ENCODE measurements at regions not wholly inside any gene's neighbourhood (a gene's known extent, or its start where the extent isn't known, plus 50 kb on each side); places are given as distances from the start of the nearest gene placed in this dataset.

DNA sequence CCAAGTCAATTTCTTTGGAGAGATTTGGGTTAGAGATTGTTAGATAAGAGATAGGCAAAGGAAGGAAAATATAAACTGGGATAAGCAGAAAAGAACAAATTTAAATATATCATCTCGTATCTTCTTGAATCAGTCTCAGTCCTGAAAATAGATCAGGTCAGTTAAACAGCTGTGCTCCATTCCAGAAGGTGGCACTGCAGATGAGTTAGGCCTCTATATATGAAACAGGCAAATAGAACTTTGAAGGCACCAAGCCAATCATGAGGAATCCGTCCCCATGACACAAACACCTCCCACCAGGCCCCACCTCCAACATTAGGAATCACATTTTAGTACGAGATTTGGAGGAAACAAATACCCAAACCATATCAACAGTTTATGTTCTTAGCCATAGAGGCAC, 605.5 kb upstream of the USP15 start:
- 74 to 80% methylated on average over 3 of the region's 3 CpGs for WGBS, 2 experiments
- H3K9me3 ChIP-seq (ENCODE audit: control insufficient read depth, low read length), result no peaks in the 10 kb centered on the region
- no peaks in the 10 kb centered on the region for H3K36me3 ChIP-seq (ENCODE audit: control insufficient read depth, insufficient read depth, low read length)
- no peaks in the 10 kb centered on the region for H3K27me3 ChIP-seq (ENCODE audit: control insufficient read depth, insufficient read depth, low read length, poor library complexity, severe bottlenecking)
- H3K4me3 ChIP-seq (ENCODE audit: insufficient read depth, low read depth, low read length), result no peak overlapping the region
- no peak overlapping the region for H3K27ac ChIP-seq (ENCODE audit: insufficient read depth, low read depth, low read length, poor library complexity, severe bottlenecking)
- no peaks in the 10 kb centered on the region for H3K4me1 ChIP-seq (ENCODE audit: control insufficient read depth, insufficient read depth, low read length)

- Histone ChIP-seq H3K4me3 (ENCODE audit: insufficient read depth, low read depth, low read length) (no peak overlapping the region), H3K4me1 (ENCODE audit: control insufficient read depth, insufficient read depth, low read length) (no peaks in the 10 kb centered on the region), H3K27ac (ENCODE audit: insufficient read depth, low read depth, low read length, poor library complexity, severe bottlenecking) (no peak overlapping the region), H3K27me3 (ENCODE audit: control insufficient read depth, insufficient read depth, low read length, poor library complexity, severe bottlenecking) (no peaks in the 10 kb centered on the region), H3K9me3 (ENCODE audit: control insufficient read depth, low read length) (no peaks in the 10 kb centered on the region), H3K36me3 (ENCODE audit: control insufficient read depth, insufficient read depth, low read length) (no peaks in the 10 kb centered on the region)
- 71 to 85% methylated on average over 1 of the region's 1 CpG for WGBS, 2 experiments
Measured at GRCh38 chr12:61655241-61655640, 605.0 kb upstream of the USP15 start.

GRCh38 chr12:61667676-61668075, 592.5 kb upstream of the USP15 start:
- Histone ChIP-seq H3K4me3 (ENCODE audit: insufficient read depth, low read depth, low read length) (no peak overlapping the region), H3K36me3 (ENCODE audit: control insufficient read depth, insufficient read depth, low read length) (peaks cover 3% of the 10 kb centered on the region), H3K27me3 (ENCODE audit: control insufficient read depth, insufficient read depth, low read length, poor library complexity, severe bottlenecking) (no peaks in the 10 kb centered on the region), H3K4me1 (ENCODE audit: control insufficient read depth, insufficient read depth, low read length) (no peaks in the 10 kb centered on the region), H3K27ac (ENCODE audit: insufficient read depth, low read depth, low read length, poor library complexity, severe bottlenecking) (no peak overlapping the region), H3K9me3 (ENCODE audit: control insufficient read depth, low read length) (no peaks in the 10 kb centered on the region)
- WGBS, 2 experiments, result 69% methylated on average over 1 of the region's 1 CpG

DNA sequence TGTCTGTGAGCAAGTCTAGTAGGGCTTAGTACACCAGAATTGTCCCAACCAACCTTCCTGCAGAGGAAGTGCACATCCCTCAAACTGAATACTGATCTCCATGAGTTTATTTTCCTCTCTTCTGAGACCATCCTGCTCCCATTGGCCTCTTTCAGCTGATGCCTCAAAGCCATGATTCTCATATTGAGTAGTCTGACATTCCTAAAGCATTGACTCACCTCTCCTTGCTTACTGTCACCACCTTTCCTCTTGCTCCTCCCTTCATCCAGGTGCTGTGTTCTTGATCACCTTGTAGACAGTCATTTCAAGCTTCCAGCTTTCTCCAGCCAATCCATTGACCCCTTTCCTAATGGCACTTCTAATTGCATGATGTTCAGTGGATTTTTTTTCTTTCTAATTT, 583.7 kb upstream of the USP15 start:
- H3K27ac ChIP-seq (ENCODE audit: insufficient read depth, low read depth, low read length, poor library complexity, severe bottlenecking), result no peak overlapping the region
- H3K4me3 ChIP-seq (ENCODE audit: insufficient read depth, low read depth, low read length), result no peak overlapping the region
- no peaks in the 10 kb centered on the region for H3K36me3 ChIP-seq (ENCODE audit: control insufficient read depth, insufficient read depth, low read length)
- no peaks in the 10 kb centered on the region for H3K4me1 ChIP-seq (ENCODE audit: control insufficient read depth, insufficient read depth, low read length)
- H3K9me3 ChIP-seq (ENCODE audit: control insufficient read depth, low read length), result no peaks in the 10 kb centered on the region
- no peaks in the 10 kb centered on the region for H3K27me3 ChIP-seq (ENCODE audit: control insufficient read depth, insufficient read depth, low read length, poor library complexity, severe bottlenecking)

GRCh38 chr12:61687407-61687806, 572.8 kb upstream of the USP15 start:
- WGBS, 2 experiments, result 93% methylated on average over 4 to 5 of the region's 5 CpGs
- H3K4me3 ChIP-seq (ENCODE audit: insufficient read depth, low read depth, low read length), result no peak overlapping the region
- no peaks in the 10 kb centered on the region for H3K4me1 ChIP-seq (ENCODE audit: control insufficient read depth, insufficient read depth, low read length)
- no peaks in the 10 kb centered on the region for H3K27me3 ChIP-seq (ENCODE audit: control insufficient read depth, insufficient read depth, low read length, poor library complexity, severe bottlenecking)
- no peak overlapping the region for H3K27ac ChIP-seq (ENCODE audit: insufficient read depth, low read depth, low read length, poor library complexity, severe bottlenecking)
- H3K9me3 ChIP-seq (ENCODE audit: control insufficient read depth, low read length), result no peaks in the 10 kb centered on the region
- H3K36me3 ChIP-seq (ENCODE audit: control insufficient read depth, insufficient read depth, low read length), result no peaks in the 10 kb centered on the region

GRCh38 chr12:61694214-61694613, 566.0 kb upstream of the USP15 start:
- no peaks in the 10 kb centered on the region for H3K27me3 ChIP-seq (ENCODE audit: control insufficient read depth, insufficient read depth, low read length, poor library complexity, severe bottlenecking)
- no peaks in the 10 kb centered on the region for H3K36me3 ChIP-seq (ENCODE audit: control insufficient read depth, insufficient read depth, low read length)
- 82% methylated on average over 1 of the region's 1 CpG; no CpG with 5 or more reads in 1 of the 2 experiments for WGBS, 2 experiments
- peaks cover 7% of the 10 kb centered on the region for H3K9me3 ChIP-seq (ENCODE audit: control insufficient read depth, low read length)
- H3K4me1 ChIP-seq (ENCODE audit: control insufficient read depth, insufficient read depth, low read length), result no peaks in the 10 kb centered on the region
- no peak overlapping the region for H3K4me3 ChIP-seq (ENCODE audit: insufficient read depth, low read depth, low read length)
- no peak overlapping the region for H3K27ac ChIP-seq (ENCODE audit: insufficient read depth, low read depth, low read length, poor library complexity, severe bottlenecking)

DNA sequence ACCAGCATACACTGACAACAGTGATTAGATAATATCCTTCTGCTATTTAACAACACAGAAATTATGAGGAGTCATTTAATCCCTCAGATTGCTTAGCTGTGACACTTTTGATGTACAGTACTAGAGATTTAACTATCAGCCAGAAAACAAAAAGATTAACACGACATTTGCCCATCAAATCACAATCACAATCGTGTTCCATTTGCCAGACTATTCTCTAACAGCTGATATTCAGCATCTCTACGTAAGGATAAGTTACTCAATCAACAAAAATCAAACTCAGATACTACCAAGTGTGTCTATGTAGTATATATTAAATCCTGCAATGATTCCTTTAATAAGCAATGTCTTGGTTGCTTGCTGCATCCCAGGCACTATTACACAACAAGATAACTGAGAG, 558.7 kb upstream of the USP15 start:
- H3K4me3 ChIP-seq (ENCODE audit: insufficient read depth, low read depth, low read length), result no peak overlapping the region
- no peaks in the 10 kb centered on the region for H3K4me1 ChIP-seq (ENCODE audit: control insufficient read depth, insufficient read depth, low read length)
- H3K36me3 ChIP-seq (ENCODE audit: control insufficient read depth, insufficient read depth, low read length), result no peaks in the 10 kb centered on the region
- H3K27me3 ChIP-seq (ENCODE audit: control insufficient read depth, insufficient read depth, low read length, poor library complexity, severe bottlenecking), result no peaks in the 10 kb centered on the region
- no peaks in the 10 kb centered on the region for H3K9me3 ChIP-seq (ENCODE audit: control insufficient read depth, low read length)
- 75 to 90% methylated on average over 3 of the region's 3 CpGs for WGBS, 2 experiments
- H3K27ac ChIP-seq (ENCODE audit: insufficient read depth, low read depth, low read length, poor library complexity, severe bottlenecking), result no peak overlapping the region

DNA sequence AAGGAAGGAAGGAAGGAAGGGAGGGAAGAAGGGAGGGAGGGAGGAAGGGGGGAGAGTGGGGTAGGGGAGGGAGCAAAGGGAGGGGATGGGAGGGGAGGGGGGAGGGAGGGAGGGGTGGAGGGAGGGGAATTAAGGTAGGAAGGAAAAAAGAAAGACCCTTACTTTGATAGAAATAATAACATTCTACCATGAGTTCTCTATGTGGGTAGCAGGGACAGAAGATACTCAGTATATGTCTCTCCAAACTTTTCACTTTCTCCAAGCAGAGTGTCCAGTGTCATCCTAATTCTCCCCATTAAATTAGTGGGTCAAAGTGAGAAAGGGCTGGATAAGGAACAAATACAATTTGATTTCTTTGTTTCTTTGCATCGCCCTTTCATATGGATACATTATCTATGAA, 553.4 kb upstream of the USP15 start:
- no peak overlapping the region for H3K4me3 ChIP-seq (ENCODE audit: insufficient read depth, low read depth, low read length)
- H3K9me3 ChIP-seq (ENCODE audit: control insufficient read depth, low read length), result no peaks in the 10 kb centered on the region
- H3K27me3 ChIP-seq (ENCODE audit: control insufficient read depth, insufficient read depth, low read length, poor library complexity, severe bottlenecking), result no peaks in the 10 kb centered on the region
- no peaks in the 10 kb centered on the region for H3K36me3 ChIP-seq (ENCODE audit: control insufficient read depth, insufficient read depth, low read length)
- no peak overlapping the region for H3K27ac ChIP-seq (ENCODE audit: insufficient read depth, low read depth, low read length, poor library complexity, severe bottlenecking)
- no peaks in the 10 kb centered on the region for H3K4me1 ChIP-seq (ENCODE audit: control insufficient read depth, insufficient read depth, low read length)
- 100% methylated on average over 1 of the region's 1 CpG; no CpG with 5 or more reads in 1 of the 2 experiments for WGBS, 2 experiments

- WGBS, 2 experiments, result 91% methylated on average over 5 of the region's 5 CpGs
- H3K27ac ChIP-seq (ENCODE audit: insufficient read depth, low read depth, low read length, poor library complexity, severe bottlenecking), result no peak overlapping the region
- H3K4me1 ChIP-seq (ENCODE audit: control insufficient read depth, insufficient read depth, low read length), result no peaks in the 10 kb centered on the region
- H3K4me3 ChIP-seq (ENCODE audit: insufficient read depth, low read depth, low read length), result no peak overlapping the region
- no peaks in the 10 kb centered on the region for H3K27me3 ChIP-seq (ENCODE audit: control insufficient read depth, insufficient read depth, low read length, poor library complexity, severe bottlenecking)
- no peaks in the 10 kb centered on the region for H3K36me3 ChIP-seq (ENCODE audit: control insufficient read depth, insufficient read depth, low read length)
- no peaks in the 10 kb centered on the region for H3K9me3 ChIP-seq (ENCODE audit: control insufficient read depth, low read length)
Measured at GRCh38 chr12:61713121-61713520, 547.1 kb upstream of the USP15 start.

- no peak overlapping the region for H3K27ac ChIP-seq (ENCODE audit: insufficient read depth, low read depth, low read length, poor library complexity, severe bottlenecking)
- no peak overlapping the region for H3K4me3 ChIP-seq (ENCODE audit: insufficient read depth, low read depth, low read length)
- WGBS, 2 experiments, result 91 to 93% methylated on average over 4 of the region's 4 CpGs
- no peaks in the 10 kb centered on the region for H3K4me1 ChIP-seq (ENCODE audit: control insufficient read depth, insufficient read depth, low read length)
- H3K27me3 ChIP-seq (ENCODE audit: control insufficient read depth, insufficient read depth, low read length, poor library complexity, severe bottlenecking), result no peaks in the 10 kb centered on the region
- no peaks in the 10 kb centered on the region for H3K9me3 ChIP-seq (ENCODE audit: control insufficient read depth, low read length)
- H3K36me3 ChIP-seq (ENCODE audit: control insufficient read depth, insufficient read depth, low read length), result no peaks in the 10 kb centered on the region
Measured at GRCh38 chr12:61717986-61718385, 542.2 kb upstream of the USP15 start.

GRCh38 chr12:61739925-61740324, 520.3 kb upstream of the USP15 start:
- H3K9me3 ChIP-seq (ENCODE audit: control insufficient read depth, low read length), result no peaks in the 10 kb centered on the region
- H3K4me3 ChIP-seq (ENCODE audit: insufficient read depth, low read depth, low read length), result no peak overlapping the region
- H3K4me1 ChIP-seq (ENCODE audit: control insufficient read depth, insufficient read depth, low read length), result no peaks in the 10 kb centered on the region
- no peaks in the 10 kb centered on the region for H3K27me3 ChIP-seq (ENCODE audit: control insufficient read depth, insufficient read depth, low read length, poor library complexity, severe bottlenecking)
- H3K36me3 ChIP-seq (ENCODE audit: control insufficient read depth, insufficient read depth, low read length), result no peaks in the 10 kb centered on the region
- H3K27ac ChIP-seq (ENCODE audit: insufficient read depth, low read depth, low read length, poor library complexity, severe bottlenecking), result no peak overlapping the region
- WGBS, 2 experiments, result 91 to 97% methylated on average over 1 of the region's 1 CpG

All from ectodermal cell (in vitro differentiated cells).